ENCODE measurements at regions not wholly inside any gene's neighbourhood (a gene's known extent, or its start where the extent isn't known, plus 50 kb on each side); places are given as distances from the start of the nearest gene placed in this dataset.
A peak's percentile ranks its signal among the peaks of the same experiment; 100 is the strongest.

- ATAC-seq (ENCODE audit: low FRiP score in 2 of 2) (no peak), DNase-seq (no peak)
- Histone ChIP-seq H3K36me3 (no peaks in the 10 kb centered on the region), H3K4me1 (no peaks in the 10 kb centered on the region), H3K9me3 (peaks cover 0 to 19% (median 6%) of the 10 kb centered on the region in 4 donors), H3K27ac (no peak overlapping the region), H3K27me3 (no peaks in the 10 kb centered on the region), H3K4me3 (no peak overlapping the region)
- TF ChIP-seq EP300 (IDR thresholded peaks at IDR 0.05) (no peak), POLR2AphosphoS5 (IDR thresholded peaks at IDR 0.05) (no peak), CTCF (IDR thresholded peaks at IDR 0.05) (no peak), POLR2A (IDR thresholded peaks at IDR 0.05) (no peak)
Observed at GRCh38 chr1:229086091-229086490, 184.8 kb upstream of the RAB4A start.

DNA sequence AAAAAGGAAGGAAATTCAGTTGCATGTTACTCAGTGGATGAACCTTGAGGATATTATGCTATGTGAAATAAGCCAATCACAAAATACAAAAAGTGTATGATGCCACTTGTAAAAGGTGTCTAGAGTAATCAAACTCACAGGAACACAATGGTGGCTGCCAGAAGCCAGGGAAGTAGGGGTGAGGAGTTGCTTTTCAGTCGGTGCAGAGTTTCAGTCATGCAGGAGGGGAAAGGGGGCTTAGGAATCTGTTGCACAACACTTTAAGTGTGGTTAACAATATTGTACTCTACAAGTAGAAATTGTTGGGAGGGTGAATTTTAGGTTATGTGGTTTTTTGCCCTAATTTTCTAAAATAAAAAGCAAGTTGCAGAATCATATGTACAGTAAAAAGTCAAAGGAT is 184.2 kb upstream of the RAB4A start:
- H3K27ac ChIP-seq, result no peak overlapping the region
- peaks cover 0 to 19% (median 6%) of the 10 kb centered on the region in 4 donors for H3K9me3 ChIP-seq
- DNase-seq (no peak), ATAC-seq (ENCODE audit: low FRiP score in 2 of 2) (no peak)
- H3K36me3 ChIP-seq, result no peaks in the 10 kb centered on the region
- H3K4me3 ChIP-seq, result no peak overlapping the region
- no peaks in the 10 kb centered on the region for H3K4me1 ChIP-seq
- 9 to 16% methylated on average over 1 of the region's 1 CpG for WGBS, 2 donors
- TF ChIP-seq POLR2AphosphoS5 (IDR thresholded peaks at IDR 0.05), result no peak
- TF ChIP-seq POLR2A (IDR thresholded peaks at IDR 0.05), result no peak
- TF ChIP-seq CTCF (IDR thresholded peaks at IDR 0.05), result no peak
- TF ChIP-seq EP300 (IDR thresholded peaks at IDR 0.05), result no peak
- no peaks in the 10 kb centered on the region for H3K27me3 ChIP-seq

DNA sequence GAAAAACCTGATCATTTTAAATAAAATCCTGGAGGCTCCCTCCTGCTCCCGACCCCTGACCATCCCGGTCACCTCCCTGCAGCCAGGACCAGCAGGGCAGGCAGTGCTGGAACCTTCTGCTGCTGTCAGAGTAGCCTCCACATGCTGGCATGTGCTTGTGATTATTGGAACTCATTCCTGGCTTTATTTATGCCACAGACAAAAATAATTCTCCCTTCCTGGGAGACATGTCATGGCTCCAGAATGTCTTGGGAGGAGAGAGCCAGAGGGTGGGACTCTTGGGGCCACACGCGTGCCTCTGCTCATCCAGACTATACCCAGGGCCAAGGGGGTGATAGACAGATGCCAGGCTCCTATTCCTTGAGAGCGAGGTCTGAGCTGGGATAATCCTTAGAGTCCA is 183.6 kb upstream of the RAB4A start:
- ATAC-seq (ENCODE audit: low FRiP score in 2 of 2), result no peak
- no peaks in the 10 kb centered on the region for H3K4me1 ChIP-seq
- no peaks in the 10 kb centered on the region for H3K27me3 ChIP-seq
- no peak overlapping the region for H3K4me3 ChIP-seq
- 68 to 79% methylated on average over 5 of the region's 5 CpGs for WGBS, 2 donors
- TF ChIP-seq EP300 (IDR thresholded peaks at IDR 0.05) (no peak), CTCF (IDR thresholded peaks at IDR 0.05) (no peak), POLR2AphosphoS5 (IDR thresholded peaks at IDR 0.05) (no peak), POLR2A (IDR thresholded peaks at IDR 0.05) (no peak)
- DNase-seq, result no peak
- no peaks in the 10 kb centered on the region for H3K36me3 ChIP-seq
- H3K9me3 ChIP-seq, result peaks cover 0 to 14% (median 4%) of the 10 kb centered on the region in 4 donors
- no peak overlapping the region for H3K27ac ChIP-seq

DNA sequence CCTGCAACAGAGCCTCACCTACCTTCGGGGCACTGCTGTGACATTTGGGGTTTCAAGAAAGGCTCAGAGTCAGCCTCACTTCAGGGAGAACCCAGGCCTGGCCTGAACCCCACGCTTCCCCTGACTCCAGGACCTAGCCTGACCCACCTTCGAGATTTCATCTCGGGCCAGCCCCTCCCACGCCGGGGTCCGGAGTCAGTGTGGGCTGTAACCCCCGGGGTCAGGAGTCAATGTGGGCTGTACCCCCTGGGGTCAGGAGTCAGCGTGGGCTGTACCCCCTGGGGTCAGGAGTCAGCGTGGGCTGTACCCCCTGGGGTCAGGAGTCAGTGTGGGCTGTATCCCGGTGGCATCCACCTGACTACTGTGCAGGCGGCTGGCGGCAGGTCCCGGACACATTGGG is 183.0 kb upstream of the RAB4A start:
- Histone ChIP-seq H3K4me1 (peaks cover 0 to 2% (median under 1%) of the 10 kb centered on the region in 4 donors), H3K27ac (no peak overlapping the region), H3K9me3 (peaks cover 0 to 8% (median 4%) of the 10 kb centered on the region in 4 donors), H3K27me3 (no peaks in the 10 kb centered on the region), H3K36me3 (no peaks in the 10 kb centered on the region), H3K4me3 (no peak overlapping the region)
- peak in 1 of 2 donors; percentile 50 for DNase-seq
- TF ChIP-seq POLR2A (IDR thresholded peaks at IDR 0.05) (no peak), POLR2AphosphoS5 (IDR thresholded peaks at IDR 0.05) (no peak), EP300 (IDR thresholded peaks at IDR 0.05) (no peak)
- ATAC-seq (ENCODE audit: low FRiP score in 2 of 2), result no peak
- WGBS, 2 donors, result 91 to 99% methylated on average over 9 to 14 of the region's 14 CpGs

DNA sequence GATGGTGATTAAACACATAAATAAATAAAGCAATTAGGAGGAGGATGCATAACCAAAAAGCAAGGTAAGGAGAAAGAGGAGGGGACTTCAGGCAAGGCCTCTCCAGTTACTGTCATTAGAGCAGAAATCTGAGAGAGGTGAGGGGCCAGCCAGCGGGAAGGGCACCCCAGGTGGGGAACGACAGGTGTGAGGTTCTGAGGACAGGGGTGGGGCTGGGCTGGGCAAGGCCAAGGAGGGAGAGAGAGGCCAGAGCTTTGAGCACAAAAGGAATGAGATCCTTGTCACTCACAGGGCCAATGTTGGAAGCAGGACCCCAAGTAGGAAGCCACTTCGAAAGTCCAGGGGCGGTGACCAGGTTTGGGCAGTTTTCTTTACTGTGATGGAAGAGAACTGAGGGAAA is 182.2 kb upstream of the RAB4A start:
- Histone ChIP-seq H3K9me3 (peaks cover 0 to under 1% (median 0%) of the 10 kb centered on the region in 4 donors), H3K27ac (no peak overlapping the region), H3K4me1 (peaks cover 0 to 8% (median 7%) of the 10 kb centered on the region in 4 donors), H3K27me3 (no peaks in the 10 kb centered on the region), H3K36me3 (no peaks in the 10 kb centered on the region), H3K4me3 (no peak overlapping the region)
- TF ChIP-seq EP300 (IDR thresholded peaks at IDR 0.05), result no peak
- no peak for TF ChIP-seq POLR2AphosphoS5 (IDR thresholded peaks at IDR 0.05)
- no peak for TF ChIP-seq POLR2A (IDR thresholded peaks at IDR 0.05)
- no peak for TF ChIP-seq CTCF (IDR thresholded peaks at IDR 0.05)
- DNase-seq (no peak), ATAC-seq (ENCODE audit: low FRiP score in 2 of 2) (no peak)
- WGBS, 2 donors, result 80 to 93% methylated on average over 4 of the region's 4 CpGs

All from upper lobe of left lung (tissue), 6 donors.